A549 (cell line): ENCODE measurements at regions not wholly inside any gene's neighbourhood (a gene's known extent, or its start where the extent isn't known, plus 50 kb on each side); places are given as distances from the start of the nearest gene placed in this dataset.

ENCODE experiments used
- ATAC-seq, 2 experiments: fragments of 200-7000 bp in 1 of 2; fragments of >200 bp in 1 of 2; cut with Nextera tagmentation in 1 of 2; cut with Tn5 transposase in 1 of 2; 3 replicates each; pipeline versions ENCODE4 v1.8.0 to v1.9.1; 2018 to 2020; ENCODE audit warnings: mild to moderate bottlenecking in 1 of 2, moderate library complexity in 1 of 2
- CTCF ChIA-PET: fragments of 300-600 bp; sonication (Branson Sonifier 250); formaldehyde crosslinking; extraction: SDS; loops from one replicate; lab custom pipeline; 2021; ENCODE audit warnings: antibody characterized with exemption, inconsistent platforms; lab: Yijun Ruan, JAX
- POLR2A ChIA-PET: fragments of 350-600 bp; formaldehyde crosslinking; extraction: SDS; loops from one replicate; lab custom pipeline; 2021; ENCODE audit warnings: antibody characterized with exemption, inconsistent platforms; lab: Yijun Ruan, JAX
- DNase-seq, 2 experiments: peaks; one replicate each; pipeline versions ENCODE4 v3.0.0 to v3.0.0-alpha.2; 2011 to 2016; ENCODE audit warnings: low read depth in 1 of 2, low spot score in 1 of 2
- FAIRE-seq: peaks from 2 replicates; lab custom pipeline; 2011; peaks lifted over from hg19 to GRCh38; lab: Jason Lieb, UNC
- H3K27ac ChIP-seq, 2 experiments: fragments of >200 bp; sonication (Bioruptor Twin); formaldehyde crosslinking; 3 replicates each; pipeline ENCODE4 v1.5.1; 2016 to 2017
- H3K4me1 ChIP-seq: fragments of >200 bp; sonication (Bioruptor Twin); formaldehyde crosslinking; 3 replicates; pipeline ENCODE4 v1.6.1; 2016
- H3K4me2 ChIP-seq: fragments of >200 bp; sonication (Bioruptor Twin); formaldehyde crosslinking; 3 replicates; pipeline ENCODE4 v1.6.1; 2016
- H3K4me3 ChIP-seq: fragments of >200 bp; sonication (Bioruptor Twin); formaldehyde crosslinking; 3 replicates; pipeline ENCODE4 v1.5.1; 2016
- H3K9me3 ChIP-seq: fragments of >200 bp; sonication (Bioruptor Twin); formaldehyde crosslinking; 3 replicates; pipeline ENCODE4 v1.6.1; 2016
- ATOH8 ChIP-seq: fragments of 250-450 bp; sonication (Bioruptor Pico); IDR thresholded peaks from 2 replicates; pipeline ENCODE4 v1.5.0; 2020; ENCODE audit warnings: low read depth, mild to moderate bottlenecking, moderate library complexity
- CBX2 ChIP-seq: fragments of 200-600 bp; sonication (generic); IDR thresholded peaks from 2 replicates; pipeline ENCODE4 v1.6.1; 2016; ENCODE audit warnings: low read depth, mild to moderate bottlenecking, borderline replicate concordance
- CHD4 ChIP-seq: fragments of 200-600 bp; sonication (generic); IDR thresholded peaks from 2 replicates; pipeline ENCODE4 v1.6.1; 2016; ENCODE audit warnings: antibody characterized with exemption, mild to moderate bottlenecking, borderline replicate concordance
- E2F6 ChIP-seq: IDR thresholded peaks from 2 replicates; pipeline ENCODE4 v1.6.1; 2012; ENCODE audit warnings: low read depth, borderline replicate concordance
- EP300 ChIP-seq, 2 experiments: fragments of >200 bp; sonication (Bioruptor Twin); formaldehyde crosslinking; IDR thresholded peaks; 2 replicates in 1 of 2; 3 replicates in 1 of 2; pipeline ENCODE4 v1.6.1; 2016 to 2017
- GATA3 ChIP-seq: IDR thresholded peaks from 2 replicates; pipeline ENCODE4 v1.6.1; 2012; ENCODE audit warnings: borderline replicate concordance
- HDAC2 ChIP-seq: fragments of 200-600 bp; sonication (generic); IDR thresholded peaks from 2 replicates; pipeline ENCODE4 v1.6.1; 2016
- HES2 ChIP-seq: fragments of >200 bp; sonication (Bioruptor Twin); formaldehyde crosslinking; IDR thresholded peaks from 2 replicates; pipeline ENCODE4 v1.6.1; 2016
- HMGXB4 ChIP-seq: fragments of 250-450 bp; sonication (Bioruptor Pico); IDR thresholded peaks from 2 replicates; pipeline ENCODE4 v1.5.0; 2021; ENCODE audit warnings: mild to moderate bottlenecking, moderate library complexity, borderline replicate concordance
- HOXA7 ChIP-seq: fragments of 250-450 bp; sonication (Bioruptor Pico); IDR thresholded peaks from 2 replicates; pipeline ENCODE4 v1.5.0; 2020; ENCODE audit warnings: mild to moderate bottlenecking, moderate library complexity
- JUN ChIP-seq, 2 experiments: fragments of >200 bp; sonication (Bioruptor Twin); formaldehyde crosslinking; IDR thresholded peaks; 2 replicates in 1 of 2; 3 replicates in 1 of 2; pipeline ENCODE4 v1.6.1; 2016 to 2017
- KDM1A ChIP-seq: fragments of 200-600 bp; sonication (generic); IDR thresholded peaks from 2 replicates; pipeline ENCODE4 v1.6.1; 2016; ENCODE audit warnings: low read depth, mild to moderate bottlenecking
- KDM5A ChIP-seq: fragments of 200-600 bp; sonication (generic); IDR thresholded peaks from 2 replicates; pipeline ENCODE4 v1.6.1; 2016; ENCODE audit warnings: antibody characterized with exemption, mild to moderate bottlenecking
- MAX ChIP-seq: IDR thresholded peaks from 2 replicates; pipeline ENCODE4 v1.6.1; 2012
- MAZ ChIP-seq: fragments of 150-350 bp; IDR thresholded peaks from 2 replicates; pipeline ENCODE4 v1.6.1; 2014; ENCODE audit warnings: antibody characterized with exemption, low read depth, low read length, borderline replicate concordance
- MYC ChIP-seq: IDR thresholded peaks from 2 replicates; pipeline ENCODE4 v1.6.1; 2012; ENCODE audit warnings: mild to moderate bottlenecking, inconsistent platforms, low read length, improper control_type of control experiment, borderline replicate concordance
- POLR2AphosphoS2 ChIP-seq: conservative IDR thresholded peaks from 2 replicates; pipeline ENCODE4 v1.6.1; 2012; ENCODE audit warnings: low read length, improper control_type of control experiment, inconsistent platforms
- RAD21 ChIP-seq, 2 experiments: fragments of >200 bp in 1 of 2; sonication (Bioruptor Twin) in 1 of 2; formaldehyde crosslinking in 1 of 2; IDR thresholded peaks in 1 of 2; conservative IDR thresholded peaks in 1 of 2; 2 replicates in 1 of 2; 3 replicates in 1 of 2; pipeline ENCODE4 v1.6.1; 2012 to 2018; ENCODE audit warnings: inconsistent platforms in 1 of 2
- SREBF2 ChIP-seq: fragments of 450-650 bp; IDR thresholded peaks from 2 replicates; pipeline ENCODE4 v1.6.1; 2014; ENCODE audit warnings: mild to moderate bottlenecking, moderate library complexity
- TFCP2L1 ChIP-seq: fragments of 250-450 bp; sonication (Bioruptor Pico); IDR thresholded peaks from 2 replicates; pipeline ENCODE4 v1.5.0; 2021; ENCODE audit warnings: mild to moderate bottlenecking
- ZC3H11A ChIP-seq: fragments of 450-650 bp; IDR thresholded peaks from 2 replicates; pipeline ENCODE4 v1.6.1; 2014; ENCODE audit warnings: antibody characterized with exemption, mild to moderate bottlenecking
- ZFP36 ChIP-seq: fragments of 450-650 bp; IDR thresholded peaks from 2 replicates; pipeline ENCODE4 v1.6.1; 2014; ENCODE audit warnings: borderline replicate concordance; ENCODE audit not compliant: partially characterized antibody
- ZNF302 ChIP-seq: fragments of 250-450 bp; sonication (Bioruptor Pico); IDR thresholded peaks from 2 replicates; pipeline ENCODE4 v1.9.0; 2021; ENCODE audit warnings: inconsistent platforms, mild to moderate bottlenecking, moderate library complexity
- ZSCAN20 ChIP-seq: fragments of 250-450 bp; sonication (Bioruptor Pico); IDR thresholded peaks from 2 replicates; pipeline ENCODE4 v1.8.0; 2022; ENCODE audit warnings: mild to moderate bottlenecking, moderate library complexity
- WGBS: methylation state at CpG from one replicate; pipeline ENCODE4 v1.1.6; 2017; ENCODE audit errors: missing lambda C conversion rate; 5-methylcytosine and 5-hydroxymethylcytosine counted together

GRCh38 chr7:130953196-130953595, 219.2 kb upstream of the KLF14 start:
- DNase-seq (no peak), ATAC-seq (no peak), FAIRE-seq (no peak)
- H3K4me3 ChIP-seq: no peak overlapping the region
- no peak overlapping the region for H3K4me2 ChIP-seq
- ChIA-PET CTCF (interaction anchor here (2.2 kb wide), 1 partner anchor 56 kb away, joined by 11 read pairs; no protein-coding TSS in a partner anchor), POLR2A (no interaction called here)
- no peak for TF ChIP-seq ZSCAN20
- WGBS: 95% methylated on average over 4 of the region's 4 CpGs
- no peaks in the 10 kb centered on the region for H3K9me3 ChIP-seq
- 0 out of 6 replicates have a peak overlapping the region, but pooled peaks of 1 of the 2 experiments have one; percentile 5 for H3K27ac ChIP-seq
- H3K4me1 ChIP-seq: peaks cover 61% of the 10 kb centered on the region

- DNase-seq (no peak), ATAC-seq (no peak), FAIRE-seq (no peak)
- peak overlapping the region in 1 of 2 experiments; percentile 36; a peak in 3 of 6 replicates for H3K27ac ChIP-seq
- TF ChIP-seq ATOH8 (CRISPR knock-in tag) (no peak), EP300 (IDR thresholded peaks at IDR 0.05) (no peak), KDM1A (no peak), CBX2 (no peak), GATA3 (no peak), TFCP2L1 (no peak), MAX (no peak), HDAC2 (no peak), CHD4 (no peak), ZC3H11A (no peak), ZNF302 (no peak), KDM5A (no peak)
- 88% methylated on average over 6 of the region's 6 CpGs for WGBS
- POLR2A ChIA-PET: no interaction called here
- CTCF ChIA-PET: interaction anchor here (0.6 to 13.8 kb wide), 5 partner anchors 10 to 1608 kb away, joined by 3 to 110 read pairs (median 4); no protein-coding TSS in a partner anchor
- no peak overlapping the region for H3K4me3 ChIP-seq
- peaks cover 75% of the 10 kb centered on the region for H3K4me1 ChIP-seq
- no peaks in the 10 kb centered on the region for H3K9me3 ChIP-seq
- H3K4me2 ChIP-seq: peak overlapping the region; percentile 83; the same call in 1 of the 3 replicates
Measured at GRCh38 chr7:130954918-130955564, 221.0 kb upstream of the KLF14 start.

- FAIRE-seq: no peak
- TF ChIP-seq E2F6: no peak
- no peak for TF ChIP-seq JUN (IDR thresholded peaks at IDR 0.05)
- TF ChIP-seq HOXA7: no peak
- TF ChIP-seq POLR2AphosphoS2: no peak; the same call in 1 of the 2 replicates
- TF ChIP-seq KDM5A: no peak
- H3K9me3 ChIP-seq: no peaks in the 10 kb centered on the region
- ATAC-seq: no peak
- no peak overlapping the region for H3K4me3 ChIP-seq
- ChIA-PET CTCF (interaction anchor here (1.4 to 13.8 kb wide), 3 partner anchors 26 to 58 kb away, joined by 3 to 110 read pairs (median 5); no protein-coding TSS in a partner anchor), POLR2A (no interaction called here)
- peak overlapping the region in 1 of 2 experiments; percentile 36; a peak in 3 of 6 replicates for H3K27ac ChIP-seq
- peaks cover 76% of the 10 kb centered on the region for H3K4me1 ChIP-seq
- H3K4me2 ChIP-seq: peak overlapping the region; percentile 83; the same call in 1 of the 3 replicates
- no peak for DNase-seq
Measured at GRCh38 chr7:130955565-130955919, 221.5 kb upstream of the KLF14 start.

GRCh38 chr7:130956417-130957136, 222.6 kb upstream of the KLF14 start:
- peak overlapping the region; percentile 9 to 69; a peak in 4 of 6 replicates for H3K27ac ChIP-seq
- no peaks in the 10 kb centered on the region for H3K9me3 ChIP-seq
- H3K4me2 ChIP-seq: peak overlapping the region; percentile 83; the same call in 2 of the 3 replicates
- H3K4me3 ChIP-seq: no peak overlapping the region
- WGBS: 90% methylated on average over 7 of the region's 7 CpGs
- no peak for DNase-seq
- ChIA-PET POLR2A (no interaction called here), CTCF (interaction anchor here (1.0 to 13.8 kb wide), 3 partner anchors 11 to 59 kb away, joined by 3 to 110 read pairs (median 45); no protein-coding TSS in a partner anchor)
- ATAC-seq: no peak
- H3K4me1 ChIP-seq: peaks cover 86% of the 10 kb centered on the region
- no peak for FAIRE-seq
- no peak for TF ChIP-seq HMGXB4 (CRISPR knock-in tag)
- TF ChIP-seq SREBF2: no peak
- no peak for TF ChIP-seq MYC
- TF ChIP-seq KDM5A: no peak
- no peak for TF ChIP-seq ZFP36
- TF ChIP-seq RAD21 (conservative IDR thresholded peaks at IDR 0.05 in 1 of 2, IDR thresholded peaks at IDR 0.05 in 1 of 2): no peak
- no peak for TF ChIP-seq HOXA7
- no peak for TF ChIP-seq CHD4
- TF ChIP-seq E2F6: no peak
- TF ChIP-seq HES2: no peak
- TF ChIP-seq POLR2AphosphoS2: no peak
- no peak for TF ChIP-seq MAZ
